HG03575 (cell line): ENCODE measurements at regions not wholly inside any gene's neighbourhood (a gene's known extent, or its start where the extent isn't known, plus 50 kb on each side); places are given as distances from the start of the nearest gene placed in this dataset.

Source experiments
- ATAC-seq: cut with Tn5 transposase; IDR thresholded peaks from one replicate; pipeline ENCODE4 v1.9.1; 2021; ENCODE audit not compliant: unreplicated experiment, insufficient number of reproducible peaks, low FRiP score; ENCODE audit errors: extremely low read depth

DNA sequence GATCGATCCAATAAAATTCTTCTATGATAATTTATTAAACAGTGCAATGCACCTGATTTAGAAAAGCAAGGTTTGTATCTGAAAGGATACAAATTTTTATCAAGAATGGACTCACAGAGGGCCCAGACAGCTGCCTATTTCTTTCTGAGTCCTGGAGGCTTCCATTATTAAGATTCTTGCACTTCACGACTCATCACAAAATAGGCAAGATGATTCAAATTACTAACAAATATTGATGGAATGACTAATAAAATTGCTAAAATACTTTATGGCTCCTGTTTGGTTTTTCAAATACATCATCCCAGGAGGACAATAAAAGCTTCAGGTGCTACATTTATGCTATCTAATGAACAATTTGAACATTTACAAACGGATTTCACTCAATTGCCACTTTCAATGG is 483.0 kb upstream of the AGTR1 start:
- ATAC-seq, result no peak

DNA sequence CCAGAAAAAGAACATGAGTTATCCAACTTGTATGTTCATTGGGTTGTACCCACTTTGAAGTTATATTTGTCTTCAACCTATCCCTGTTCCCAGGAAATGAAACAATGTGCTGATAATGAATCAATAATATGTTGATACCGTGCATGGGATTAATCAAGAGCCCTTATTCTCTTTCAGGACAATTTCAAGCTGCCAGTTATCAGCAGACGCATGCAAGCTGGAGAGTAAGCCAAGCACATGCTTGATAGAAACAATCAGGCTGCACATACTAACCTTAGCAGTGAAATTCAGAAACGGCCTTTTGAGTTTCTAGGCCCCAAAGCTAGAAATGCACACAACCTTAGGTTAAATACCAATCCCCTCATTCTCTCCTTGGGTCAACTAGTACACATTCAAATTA is 480.4 kb upstream of the AGTR1 start:
- no peak for ATAC-seq

DNA sequence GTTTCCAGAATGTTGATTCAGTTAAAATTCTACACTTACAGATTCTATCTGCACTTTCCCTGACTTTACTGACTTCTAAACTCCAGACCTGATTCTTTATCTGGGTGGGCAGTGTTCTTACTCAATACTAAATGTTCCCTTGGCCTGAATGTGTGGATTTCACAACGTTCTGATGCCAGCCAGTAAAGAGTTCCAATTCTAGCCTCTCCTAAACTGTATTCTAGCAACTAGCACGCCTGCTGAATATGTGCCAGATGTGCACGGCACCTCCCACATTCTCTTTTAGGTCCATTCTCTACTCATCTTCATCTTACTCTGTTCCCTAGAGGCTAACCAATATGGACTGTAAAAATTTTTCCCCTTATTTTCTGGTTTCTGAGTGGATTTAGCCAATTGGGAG is 479.5 kb upstream of the AGTR1 start:
- ATAC-seq, result no peak

GRCh38 chr3:148219999-148220398 is 477.7 kb upstream of the AGTR1 start:
- ATAC-seq, result no peak

DNA sequence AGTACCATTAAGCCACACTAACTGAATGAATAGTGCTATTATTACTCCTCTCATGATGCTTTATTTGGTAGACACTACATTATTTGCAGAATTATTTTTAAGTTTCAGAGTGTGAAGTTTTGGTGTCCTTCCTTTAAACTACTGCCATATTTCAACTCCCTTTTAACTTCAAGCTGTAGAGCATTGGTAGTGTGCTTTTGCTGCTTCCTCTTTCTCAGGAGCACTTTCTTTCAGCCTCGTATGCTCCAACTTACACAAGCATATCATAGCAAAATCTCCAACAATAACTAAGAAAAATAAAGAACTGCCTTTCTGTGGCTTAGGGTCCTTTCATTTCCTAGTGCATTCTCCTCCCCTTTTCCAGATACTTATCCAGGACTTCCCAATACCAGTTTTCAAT is 476.4 kb upstream of the AGTR1 start:
- no peak for ATAC-seq

- ATAC-seq, result no peak
Measured at GRCh38 chr3:148223266-148223665, 474.4 kb upstream of the AGTR1 start.

DNA sequence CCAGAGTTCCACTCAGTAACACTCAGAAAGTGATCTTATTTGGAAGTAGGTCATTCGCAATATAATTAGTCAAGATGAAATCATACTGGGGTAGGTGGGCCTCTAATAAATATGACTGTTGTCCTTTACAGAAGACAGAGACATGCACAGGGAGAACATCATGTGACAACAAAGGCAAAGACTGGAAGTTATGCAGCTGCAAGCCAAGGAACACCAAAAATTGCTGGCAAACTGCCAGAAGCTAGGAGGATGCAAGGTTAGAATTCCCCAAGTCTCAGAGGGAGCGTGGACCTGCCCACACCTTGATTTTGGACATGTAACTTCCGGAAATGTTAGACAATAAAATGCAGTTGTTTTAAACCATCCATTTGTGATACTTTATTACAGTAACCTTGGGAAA is 471.5 kb upstream of the AGTR1 start:
- ATAC-seq, result no peak

DNA sequence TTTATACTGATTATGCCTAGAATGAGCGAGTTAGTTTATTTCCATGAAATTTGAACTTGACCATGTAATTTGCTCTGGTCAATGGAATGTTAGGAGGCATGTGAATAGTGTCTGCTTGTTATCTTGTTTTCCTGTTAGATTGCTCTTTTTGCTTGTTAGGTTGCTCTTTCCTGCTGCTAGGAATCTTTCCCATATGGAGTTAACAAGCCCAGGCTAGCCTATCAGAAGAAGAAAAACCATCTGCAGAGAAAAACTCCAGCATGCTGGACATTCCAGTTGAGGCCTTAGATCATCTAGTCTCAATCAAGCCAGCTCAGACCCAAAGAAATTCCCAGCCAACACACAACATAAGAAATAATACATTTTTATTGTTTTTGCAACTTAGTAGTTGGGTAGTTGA is 470.2 kb upstream of the AGTR1 start:
- ATAC-seq, result no peak

DNA sequence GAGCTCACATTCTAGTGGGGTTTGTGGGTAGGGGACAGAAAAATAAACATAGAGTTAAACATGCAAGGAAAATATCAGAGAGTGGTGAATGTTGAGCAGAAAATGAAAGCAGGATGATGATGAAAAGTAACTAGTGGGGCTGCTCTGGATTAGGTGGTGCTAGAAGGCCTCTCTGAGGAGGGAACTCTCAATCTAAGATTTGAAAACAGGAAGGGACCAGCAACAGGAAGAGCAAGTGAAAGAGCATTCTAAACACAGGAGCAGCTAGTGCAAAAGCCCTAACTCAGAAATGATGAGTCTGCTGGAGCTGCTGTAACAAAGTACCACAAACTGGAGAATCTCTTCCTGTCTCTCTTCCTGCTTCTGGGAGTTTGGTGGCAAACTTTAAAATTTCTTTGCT is 468.6 kb upstream of the AGTR1 start:
- ATAC-seq, result peak; percentile 40

DNA sequence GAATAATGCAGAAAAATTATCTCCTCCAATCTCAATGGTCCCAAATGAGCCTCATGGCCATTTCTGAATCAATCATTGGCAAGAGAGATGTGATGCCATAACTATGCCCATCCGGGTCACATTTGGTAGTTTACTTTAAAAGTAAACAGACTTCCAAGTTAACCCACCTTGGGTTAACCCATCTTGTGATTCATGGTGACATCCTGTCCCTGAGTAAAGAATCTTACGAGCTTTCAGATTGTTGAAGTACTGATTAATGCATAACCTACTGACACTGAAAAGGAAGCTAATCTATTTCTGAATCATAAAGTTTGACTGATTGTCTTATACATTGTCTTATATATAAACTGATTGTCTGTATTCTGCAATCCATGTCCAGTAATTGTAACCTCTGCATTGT is 467.2 kb upstream of the AGTR1 start:
- ATAC-seq, result no peak

GRCh38 chr3:148232389-148232788 is 465.3 kb upstream of the AGTR1 start:
- ATAC-seq, result no peak

GRCh38 chr3:148233403-148233802 is 464.3 kb upstream of the AGTR1 start:
- no peak for ATAC-seq

- no peak for ATAC-seq
Measured at GRCh38 chr3:148234536-148234935, 463.2 kb upstream of the AGTR1 start.

- ATAC-seq, result no peak
Measured at GRCh38 chr3:148235566-148235965, 462.1 kb upstream of the AGTR1 start.

DNA sequence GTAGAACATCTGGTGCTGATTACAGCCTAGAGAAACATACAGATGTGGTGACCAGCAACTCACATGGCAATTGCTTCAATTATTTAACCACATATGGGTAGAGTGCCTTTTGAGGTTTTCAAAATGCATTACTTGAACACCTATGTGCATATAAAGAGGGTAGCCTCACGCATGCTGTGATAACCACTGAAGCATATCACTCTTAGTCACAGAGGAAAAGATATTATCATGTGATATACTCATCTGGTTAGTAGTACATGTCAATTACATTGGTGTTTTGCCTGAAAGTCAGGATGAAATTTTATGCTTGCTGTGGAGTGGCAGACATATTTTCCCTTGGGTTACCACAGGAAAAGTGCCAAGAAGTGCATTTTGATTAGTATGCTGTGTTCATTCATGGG is 459.3 kb upstream of the AGTR1 start:
- no peak for ATAC-seq

GRCh38 chr3:148240351-148240750 is 457.4 kb upstream of the AGTR1 start:
- ATAC-seq, result no peak

- no peak for ATAC-seq
Measured at GRCh38 chr3:148243609-148244008, 454.1 kb upstream of the AGTR1 start.

GRCh38 chr3:148246291-148246923 is 451.3 kb upstream of the AGTR1 start:
- ATAC-seq, result no peak

GRCh38 chr3:148253713-148254112 is 444.0 kb upstream of the AGTR1 start:
- ATAC-seq, result no peak

GRCh38 chr3:148254402-148254801 is 443.3 kb upstream of the AGTR1 start:
- no peak for ATAC-seq
